ENCODE measurements at regions not wholly inside any gene's neighbourhood (a gene's known extent, or its start where the extent isn't known, plus 50 kb on each side); places are given as distances from the start of the nearest gene placed in this dataset.

DNA sequence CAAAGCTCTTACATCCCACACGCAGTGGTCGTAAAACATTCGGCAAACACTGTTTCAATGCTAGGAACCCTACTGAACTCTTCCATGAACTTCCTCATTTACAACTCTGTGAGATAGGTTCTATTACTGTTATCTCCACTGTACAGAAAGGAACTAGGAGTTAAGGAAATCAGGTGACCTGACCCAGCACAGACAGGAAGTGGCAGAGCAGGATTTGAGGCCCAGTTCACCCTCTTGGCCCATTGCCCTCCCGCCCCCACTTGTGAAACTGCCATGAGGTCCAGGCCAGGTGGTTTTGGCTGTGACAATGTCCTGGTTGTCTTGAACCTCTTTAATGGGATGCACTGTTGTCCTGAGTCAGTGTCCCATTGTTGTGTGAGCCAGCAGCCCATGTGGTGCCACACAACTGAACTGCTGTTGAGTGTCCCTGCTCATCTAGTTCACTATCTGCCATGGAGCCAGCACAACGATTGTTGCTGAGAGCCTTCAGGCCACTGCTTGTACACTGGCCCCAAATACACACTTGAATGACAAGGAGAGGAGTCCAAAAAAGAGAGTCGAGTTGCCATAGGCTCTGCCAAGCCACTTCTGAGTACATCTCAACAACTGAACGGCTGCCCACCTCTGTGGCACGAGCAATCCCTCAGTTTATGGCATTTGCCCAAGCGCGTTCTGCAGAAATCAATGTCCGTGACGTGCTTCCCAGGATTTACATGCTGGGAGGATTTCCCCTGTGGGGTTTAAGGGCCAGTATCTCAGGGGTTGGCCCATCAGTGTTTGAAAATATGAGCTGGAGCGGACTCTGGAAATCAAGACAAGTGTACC, 484.6 kb downstream of the TSHZ3 start:
- TF ChIP-seq, protein P1, sequence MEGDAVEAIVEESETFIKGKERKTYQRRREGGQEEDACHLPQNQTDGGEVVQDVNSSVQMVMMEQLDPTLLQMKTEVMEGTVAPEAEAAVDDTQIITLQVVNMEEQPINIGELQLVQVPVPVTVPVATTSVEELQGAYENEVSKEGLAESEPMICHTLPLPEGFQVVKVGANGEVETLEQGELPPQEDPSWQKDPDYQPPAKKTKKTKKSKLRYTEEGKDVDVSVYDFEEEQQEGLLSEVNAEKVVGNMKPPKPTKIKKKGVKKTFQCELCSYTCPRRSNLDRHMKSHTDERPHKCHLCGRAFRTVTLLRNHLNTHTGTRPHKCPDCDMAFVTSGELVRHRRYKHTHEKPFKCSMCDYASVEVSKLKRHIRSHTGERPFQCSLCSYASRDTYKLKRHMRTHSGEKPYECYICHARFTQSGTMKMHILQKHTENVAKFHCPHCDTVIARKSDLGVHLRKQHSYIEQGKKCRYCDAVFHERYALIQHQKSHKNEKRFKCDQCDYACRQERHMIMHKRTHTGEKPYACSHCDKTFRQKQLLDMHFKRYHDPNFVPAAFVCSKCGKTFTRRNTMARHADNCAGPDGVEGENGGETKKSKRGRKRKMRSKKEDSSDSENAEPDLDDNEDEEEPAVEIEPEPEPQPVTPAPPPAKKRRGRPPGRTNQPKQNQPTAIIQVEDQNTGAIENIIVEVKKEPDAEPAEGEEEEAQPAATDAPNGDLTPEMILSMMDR (IDR thresholded peaks at IDR 0.05; ENCODE audit: borderline replicate concordance), result no peak
- no peaks in the 10 kb centered on the region for H3K36me3 ChIP-seq
- no peak overlapping the region for H3K4me3 ChIP-seq
- H3K27me3 ChIP-seq (ENCODE audit: low read depth), result peaks cover 62% of the 10 kb centered on the region
- DNase-seq, result no peak
- intact Hi-C loops (cut with micrococcal nuclease), result no loop called here
- H3K9me3 ChIP-seq (replicated peaks), result peaks cover 9% of the 10 kb centered on the region
- no peaks in the 10 kb centered on the region for H3K4me1 ChIP-seq
- no peak overlapping the region for H3K27ac ChIP-seq (replicated peaks)

DNA sequence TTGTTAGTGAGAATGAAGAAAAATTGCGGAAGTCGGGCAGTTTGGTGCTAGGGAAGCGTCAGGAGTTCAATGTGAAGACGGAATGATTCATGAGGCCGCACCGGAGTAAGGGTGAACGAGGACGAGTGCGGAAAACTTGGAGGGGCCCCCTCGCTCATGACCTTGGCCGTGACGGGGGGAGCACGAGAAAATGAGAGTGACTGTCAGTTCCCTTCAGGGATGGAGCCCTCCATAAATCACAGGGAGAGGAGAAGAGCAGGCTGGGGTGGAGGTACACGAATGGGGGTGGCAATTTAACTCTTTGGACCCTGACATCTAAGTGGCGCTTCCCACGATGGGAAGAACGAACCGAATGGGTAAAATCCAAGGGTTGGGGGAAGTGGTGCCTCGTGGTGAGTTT, 486.4 kb downstream of the TSHZ3 start:
- intact Hi-C loops (cut with micrococcal nuclease), result no loop called here
- no peak for DNase-seq
- Histone ChIP-seq H3K27ac (replicated peaks) (no peak overlapping the region), H3K4me3 (no peak overlapping the region), H3K36me3 (no peaks in the 10 kb centered on the region), H3K27me3 (ENCODE audit: low read depth) (peaks cover 46% of the 10 kb centered on the region), H3K4me1 (no peaks in the 10 kb centered on the region), H3K9me3 (replicated peaks) (peaks cover 9% of the 10 kb centered on the region)
- TF ChIP-seq, protein P1 (IDR thresholded peaks at IDR 0.05; ENCODE audit: borderline replicate concordance), result no peak

DNA sequence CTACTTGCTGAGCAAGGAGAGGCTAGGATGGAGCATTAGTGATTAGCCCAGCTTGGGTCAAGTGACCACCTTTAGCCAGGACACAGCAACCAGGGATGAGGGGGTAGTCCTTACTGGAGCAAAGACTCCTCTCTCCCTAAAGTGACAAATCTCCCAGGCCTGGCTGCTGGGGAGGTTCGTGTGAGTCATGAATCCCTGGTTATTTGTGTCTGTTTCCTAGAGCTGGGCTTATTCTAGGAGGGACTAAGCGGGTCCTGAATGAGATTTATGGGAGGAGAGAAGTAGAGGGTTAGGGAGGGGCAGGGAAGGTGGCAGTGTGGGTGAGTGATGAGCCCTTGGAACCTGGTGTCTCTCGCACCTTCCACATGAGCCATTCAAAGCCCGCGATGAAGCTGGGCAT, 487.3 kb downstream of the TSHZ3 start:
- no peak overlapping the region for H3K4me3 ChIP-seq
- peaks cover 43% of the 10 kb centered on the region for H3K27me3 ChIP-seq (ENCODE audit: low read depth)
- H3K27ac ChIP-seq (replicated peaks), result no peak overlapping the region
- intact Hi-C loops (cut with micrococcal nuclease), result no loop called here
- TF ChIP-seq, protein P1 (IDR thresholded peaks at IDR 0.05; ENCODE audit: borderline replicate concordance), result no peak
- peaks cover 3% of the 10 kb centered on the region for H3K9me3 ChIP-seq (replicated peaks)
- H3K36me3 ChIP-seq, result no peaks in the 10 kb centered on the region
- no peak for DNase-seq
- H3K4me1 ChIP-seq, result no peaks in the 10 kb centered on the region

DNA sequence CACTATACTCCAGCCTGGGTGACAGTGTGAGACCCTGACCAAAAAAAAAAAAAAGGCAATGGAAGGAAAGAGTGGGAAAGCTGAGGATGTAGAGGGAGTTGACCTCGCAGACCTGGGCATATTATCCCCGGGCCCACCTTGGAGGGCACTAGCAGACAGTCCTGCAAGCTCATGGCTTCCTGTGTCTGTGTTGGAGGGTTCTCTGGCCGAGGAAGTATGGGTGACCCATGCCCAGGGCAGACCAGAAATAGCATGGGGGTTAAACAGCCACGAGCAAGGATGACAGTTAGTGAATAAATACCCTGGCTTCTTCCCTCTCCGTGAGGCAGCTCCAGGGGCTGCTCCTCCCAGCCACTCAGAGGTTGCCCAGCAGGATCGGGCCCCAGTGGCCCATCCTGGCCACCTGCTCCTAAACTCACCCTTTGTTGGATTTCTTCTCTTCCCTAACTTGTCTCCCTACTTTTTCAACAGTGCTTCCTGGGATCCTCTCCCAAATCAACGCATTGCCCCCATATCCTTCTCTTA, 485.8 kb downstream of the ZNF536 start:
- H3K4me1 ChIP-seq, result no peaks in the 10 kb centered on the region
- peaks cover 26% of the 10 kb centered on the region for H3K27me3 ChIP-seq (ENCODE audit: low read depth)
- peaks cover 3% of the 10 kb centered on the region for H3K9me3 ChIP-seq (replicated peaks)
- H3K27ac ChIP-seq (replicated peaks), result no peak overlapping the region
- H3K4me3 ChIP-seq, result no peak overlapping the region
- intact Hi-C loops (cut with micrococcal nuclease), result no loop called here
- DNase-seq, result no peak
- H3K36me3 ChIP-seq, result no peaks in the 10 kb centered on the region
- TF ChIP-seq, protein P1 (IDR thresholded peaks at IDR 0.05; ENCODE audit: borderline replicate concordance), result no peak

DNA sequence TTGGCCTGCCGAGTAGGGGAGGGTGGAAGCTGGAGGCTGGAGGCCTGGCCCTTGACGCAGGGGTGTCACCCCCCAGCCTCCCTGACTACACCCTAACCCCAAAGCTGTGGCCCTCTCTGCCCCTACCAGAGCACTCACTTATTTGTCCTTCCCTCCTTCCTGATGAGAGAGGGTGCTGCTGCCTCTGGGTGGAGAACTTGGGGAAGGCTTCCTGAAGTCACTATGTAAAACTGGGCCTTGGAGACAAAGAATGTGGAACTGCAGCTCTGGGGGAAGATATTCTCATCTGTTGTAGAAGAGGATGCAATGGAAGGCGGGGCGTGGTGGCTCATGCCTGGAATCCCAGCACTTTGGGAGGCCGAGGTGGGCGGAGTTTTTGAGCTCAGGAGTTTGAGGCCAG, 485.2 kb downstream of the ZNF536 start:
- Histone ChIP-seq H3K4me1 (no peaks in the 10 kb centered on the region), H3K9me3 (replicated peaks) (peaks cover 3% of the 10 kb centered on the region), H3K36me3 (no peaks in the 10 kb centered on the region), H3K4me3 (no peak overlapping the region), H3K27me3 (ENCODE audit: low read depth) (peaks cover 21% of the 10 kb centered on the region), H3K27ac (replicated peaks) (no peak overlapping the region)
- intact Hi-C loops (cut with micrococcal nuclease), result no loop called here
- no peak for DNase-seq
- TF ChIP-seq, protein P1 (IDR thresholded peaks at IDR 0.05; ENCODE audit: borderline replicate concordance), result no peak

Measured in left ventricle myocardium inferior (tissue), 1 donor.